ENCODE measurements at regions not wholly inside any gene's neighbourhood (a gene's known extent, or its start where the extent isn't known, plus 50 kb on each side); places are given as distances from the start of the nearest gene placed in this dataset.
"Not testable (repeated sequence)": the region's sequence is repeated elsewhere in the genome, so short reads cannot be mapped to it uniquely, and the experiment has no call there.

DNA sequence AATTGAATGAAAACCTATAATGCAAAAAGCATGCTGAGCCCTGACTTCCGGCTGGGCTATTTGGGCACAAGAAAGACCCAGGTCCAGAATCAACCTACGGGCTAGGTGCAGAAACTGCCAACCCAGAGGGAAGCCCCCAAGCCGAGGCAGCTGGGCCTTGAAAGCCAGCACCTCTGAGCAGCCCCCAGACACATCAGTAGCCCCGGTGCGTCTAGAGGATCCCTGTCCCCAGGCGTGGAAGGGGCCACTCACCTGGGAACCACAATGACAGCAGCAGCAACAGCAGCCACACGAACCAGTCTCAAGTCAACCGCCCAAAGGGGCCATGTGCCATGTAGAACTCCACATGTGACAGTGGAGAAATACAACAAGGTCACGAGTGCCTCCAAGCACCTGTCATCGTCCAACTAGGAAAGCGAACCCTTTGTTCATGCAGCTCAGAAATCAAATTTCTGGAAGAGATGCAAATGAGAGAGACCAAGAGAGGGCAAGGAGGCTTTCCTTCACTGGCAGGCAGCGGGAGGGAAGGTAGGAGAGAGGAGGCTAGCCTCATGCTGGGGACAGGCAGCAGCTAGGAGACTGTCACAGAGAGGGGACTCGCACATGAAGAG lies 57.5 kb upstream of the CHST15 start:
- no peak for DNase-seq
- ATAC-seq (replicated peaks in 1 of 4) = no peak
- Histone ChIP-seq H3K4me1 (ENCODE audit: control insufficient read depth in 1 of 2, extremely low read depth in 1 of 2, insufficient read depth in 2 of 2, low read length in 2 of 2) (peaks cover 10 to 21% of the 10 kb centered on the region in 2 experiments), H3K36me3 (ENCODE audit: control insufficient read depth in 2 of 2, extremely low read depth in 1 of 2, insufficient read depth in 1 of 2, low read length in 1 of 2) (no peaks in the 10 kb centered on the region), H3K4me3 (ENCODE audit: control insufficient read depth in 1 of 2, extremely low read depth in 1 of 2, low read length in 1 of 2) (no peak overlapping the region), H3K27ac (ENCODE audit: low read length) (no peak overlapping the region), H3K9me3 (no peaks in the 10 kb centered on the region), H3K27me3 (replicated peaks in 1 of 2; ENCODE audit: control insufficient read depth in 2 of 2, extremely low read depth in 1 of 2, insufficient read depth in 2 of 2, low read length in 1 of 2) (peaks cover 0 to 43% of the 10 kb centered on the region in 2 experiments)
- ChIA-PET CTCF (no interaction called here), POLR2A (no interaction called here)
- Mint-ChIP-seq H3K27ac (no peak overlapping the region), H3K4me3 (no peak overlapping the region), H3K4me1 (peaks cover 3 to 7% (median 7%) of the 10 kb centered on the region in 3 donors), H3K36me3 (no peaks in the 10 kb centered on the region), H3K27me3 (peaks cover 7 to 10% of the 10 kb centered on the region in 2 donors), H3K9me3 (no peaks in the 10 kb centered on the region)
- 83% methylated on average over 12 of the region's 13 CpGs for WGBS (ENCODE audit: insufficient coverage)

- Histone ChIP-seq H3K27me3 (replicated peaks in 1 of 2; ENCODE audit: control insufficient read depth in 2 of 2, extremely low read depth in 1 of 2, insufficient read depth in 2 of 2, low read length in 1 of 2) (peaks cover 0 to 43% of the 10 kb centered on the region in 2 experiments), H3K27ac (ENCODE audit: low read length) (no peak overlapping the region), H3K4me1 (ENCODE audit: control insufficient read depth in 1 of 2, extremely low read depth in 1 of 2, insufficient read depth in 2 of 2, low read length in 2 of 2) (peaks cover 10 to 21% of the 10 kb centered on the region in 2 experiments), H3K9me3 (no peaks in the 10 kb centered on the region), H3K4me3 (ENCODE audit: control insufficient read depth in 1 of 2, extremely low read depth in 1 of 2, low read length in 1 of 2) (no peak overlapping the region), H3K36me3 (ENCODE audit: control insufficient read depth in 2 of 2, extremely low read depth in 1 of 2, insufficient read depth in 1 of 2, low read length in 1 of 2) (no peaks in the 10 kb centered on the region)
- ChIA-PET CTCF (no interaction called here), POLR2A (no interaction called here)
- Mint-ChIP-seq H3K27ac (no peak overlapping the region), H3K36me3 (no peaks in the 10 kb centered on the region), H3K27me3 (peaks cover 7 to 10% of the 10 kb centered on the region in 2 donors), H3K9me3 (no peaks in the 10 kb centered on the region), H3K4me1 (peaks cover 3 to 7% (median 7%) of the 10 kb centered on the region in 3 donors), H3K4me3 (no peak overlapping the region)
- no peak for DNase-seq
- no peak for ATAC-seq (replicated peaks in 1 of 4)
- 87% methylated on average over 6 of the region's 7 CpGs for WGBS (ENCODE audit: insufficient coverage)
Observed at GRCh38 chr10:124150189-124150806, 56.9 kb upstream of the CHST15 start.

GRCh38 chr10:124149189-124150042 lies 56.0 kb upstream of the CHST15 start:
- H3K4me3 Mint-ChIP-seq = no peak overlapping the region
- peaks cover 7 to 10% of the 10 kb centered on the region in 2 donors for H3K27me3 Mint-ChIP-seq
- peaks cover 3 to 7% (median 7%) of the 10 kb centered on the region in 3 donors for H3K4me1 Mint-ChIP-seq
- Histone ChIP-seq H3K4me1 (ENCODE audit: control insufficient read depth in 1 of 2, extremely low read depth in 1 of 2, insufficient read depth in 2 of 2, low read length in 2 of 2) (peaks cover 10 to 25% of the 10 kb centered on the region in 2 experiments), H3K27me3 (replicated peaks in 1 of 2; ENCODE audit: control insufficient read depth in 2 of 2, extremely low read depth in 1 of 2, insufficient read depth in 2 of 2, low read length in 1 of 2) (peaks cover 0 to 43% of the 10 kb centered on the region in 2 experiments), H3K27ac (ENCODE audit: low read length) (no peak overlapping the region), H3K36me3 (ENCODE audit: control insufficient read depth in 2 of 2, extremely low read depth in 1 of 2, insufficient read depth in 1 of 2, low read length in 1 of 2) (no peaks in the 10 kb centered on the region), H3K4me3 (ENCODE audit: control insufficient read depth in 1 of 2, extremely low read depth in 1 of 2, low read length in 1 of 2) (no peak overlapping the region), H3K9me3 (no peaks in the 10 kb centered on the region)
- CTCF ChIA-PET = no interaction called here
- no peak overlapping the region for H3K27ac Mint-ChIP-seq
- DNase-seq (no peak), ATAC-seq (replicated peaks in 1 of 4) (no peak)
- no peaks in the 10 kb centered on the region for H3K9me3 Mint-ChIP-seq
- WGBS (ENCODE audit: insufficient coverage) = 63% methylated on average over 13 of the region's 17 CpGs
- no peaks in the 10 kb centered on the region for H3K36me3 Mint-ChIP-seq
- POLR2A ChIA-PET = no interaction called here

- H3K27ac Mint-ChIP-seq; H3K9me3 ChIP-seq; H3K27ac ChIP-seq (ENCODE audit: low read length); H3K4me3 ChIP-seq (ENCODE audit: control insufficient read depth in 1 of 2, extremely low read depth in 1 of 2, low read length in 1 of 2); POLR2A ChIA-PET; H3K36me3 ChIP-seq (ENCODE audit: control insufficient read depth in 2 of 2, extremely low read depth in 1 of 2, insufficient read depth in 1 of 2, low read length in 1 of 2); DNase-seq; H3K36me3 Mint-ChIP-seq; CTCF ChIA-PET; ATAC-seq (replicated peaks in 1 of 4); H3K9me3 Mint-ChIP-seq; H3K4me1 Mint-ChIP-seq; H3K4me3 Mint-ChIP-seq: not testable (repeated sequence)
- WGBS (ENCODE audit: insufficient coverage) = 83% methylated on average over 1 of the region's 7 CpGs
- Histone ChIP-seq H3K4me1 (ENCODE audit: control insufficient read depth in 1 of 2, extremely low read depth in 1 of 2, insufficient read depth in 2 of 2, low read length in 2 of 2) (peaks cover 10 to 23% of the 10 kb centered on the region in 2 experiments), H3K27me3 (replicated peaks in 1 of 2; ENCODE audit: control insufficient read depth in 2 of 2, extremely low read depth in 1 of 2, insufficient read depth in 2 of 2, low read length in 1 of 2) (peaks cover 0 to 43% of the 10 kb centered on the region in 2 experiments)
- H3K27me3 Mint-ChIP-seq = peaks cover 7 to 10% of the 10 kb centered on the region in 2 donors
Observed at GRCh38 chr10:124148509-124149188, 55.3 kb upstream of the CHST15 start.

GRCh38 chr10:124146483-124146882 lies 53.1 kb upstream of the CHST15 start:
- Histone ChIP-seq H3K27ac (ENCODE audit: low read length) (no peak overlapping the region), H3K27me3 (replicated peaks in 1 of 2; ENCODE audit: control insufficient read depth in 2 of 2, extremely low read depth in 1 of 2, insufficient read depth in 2 of 2, low read length in 1 of 2) (peaks cover 0 to 33% of the 10 kb centered on the region in 2 experiments), H3K4me3 (ENCODE audit: control insufficient read depth in 1 of 2, extremely low read depth in 1 of 2, low read length in 1 of 2) (no peak overlapping the region), H3K4me1 (ENCODE audit: control insufficient read depth in 1 of 2, extremely low read depth in 1 of 2, insufficient read depth in 2 of 2, low read length in 2 of 2) (peaks cover 0 to 4% of the 10 kb centered on the region in 2 experiments), H3K36me3 (ENCODE audit: control insufficient read depth in 2 of 2, extremely low read depth in 1 of 2, insufficient read depth in 1 of 2, low read length in 1 of 2) (no peaks in the 10 kb centered on the region), H3K9me3 (no peaks in the 10 kb centered on the region)
- Mint-ChIP-seq H3K27me3 (peaks cover 6 to 10% of the 10 kb centered on the region in 2 donors), H3K9me3 (no peaks in the 10 kb centered on the region), H3K4me1 (peaks cover 1 to 4% (median 3%) of the 10 kb centered on the region in 3 donors), H3K4me3 (no peak overlapping the region), H3K36me3 (no peaks in the 10 kb centered on the region), H3K27ac (no peak overlapping the region)
- POLR2A ChIA-PET = no interaction called here
- ATAC-seq (replicated peaks in 1 of 4) = no peak
- no peak for DNase-seq
- WGBS (ENCODE audit: insufficient coverage) = no CpG with 5 or more reads among the region's 3 CpGs
- CTCF ChIA-PET = no interaction called here

DNA sequence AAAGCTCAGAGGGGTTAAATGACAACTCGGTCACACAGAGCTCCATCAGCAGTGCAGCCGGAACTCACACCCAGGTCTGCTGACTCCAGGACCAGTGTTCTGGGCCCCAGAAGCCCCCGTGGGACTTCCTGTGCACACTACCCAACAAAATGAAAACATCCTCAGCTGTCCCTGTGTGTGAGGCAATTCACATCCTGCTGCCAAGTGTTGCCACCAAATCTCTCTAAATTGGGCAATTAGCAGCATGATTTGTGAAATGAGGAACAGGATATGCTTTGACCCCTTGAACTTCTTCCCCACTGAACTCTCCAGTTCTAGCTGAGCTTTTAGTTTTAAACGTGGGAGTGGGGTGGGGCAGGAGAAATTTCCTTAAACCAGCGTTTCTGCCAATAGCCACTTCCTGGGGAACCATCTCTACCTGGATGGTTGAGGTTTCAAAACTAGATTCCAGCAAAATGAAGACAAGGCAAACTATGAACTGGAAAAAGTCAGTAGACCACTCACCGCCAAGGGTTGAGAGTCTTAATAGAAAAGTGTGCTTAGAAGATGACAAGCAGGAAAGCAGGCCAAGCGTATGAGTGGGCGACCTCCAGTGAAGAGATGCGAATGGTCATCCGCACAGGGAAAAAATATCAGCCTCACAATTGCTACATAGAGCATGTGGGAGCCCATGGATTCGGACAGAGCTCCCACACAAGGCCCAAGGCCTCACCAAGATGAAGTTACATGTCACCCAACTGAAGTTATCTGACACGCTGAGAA lies 51.9 kb upstream of the CHST15 start:
- Histone ChIP-seq H3K36me3 (ENCODE audit: control insufficient read depth in 2 of 2, extremely low read depth in 1 of 2, insufficient read depth in 1 of 2, low read length in 1 of 2) (no peaks in the 10 kb centered on the region), H3K9me3 (no peaks in the 10 kb centered on the region), H3K27ac (ENCODE audit: low read length) (no peak overlapping the region), H3K4me1 (ENCODE audit: control insufficient read depth in 1 of 2, extremely low read depth in 1 of 2, insufficient read depth in 2 of 2, low read length in 2 of 2) (peaks cover 0 to 4% of the 10 kb centered on the region in 2 experiments), H3K27me3 (replicated peaks in 1 of 2; ENCODE audit: control insufficient read depth in 2 of 2, extremely low read depth in 1 of 2, insufficient read depth in 2 of 2, low read length in 1 of 2) (peaks cover 0 to 21% of the 10 kb centered on the region in 2 experiments), H3K4me3 (ENCODE audit: control insufficient read depth in 1 of 2, extremely low read depth in 1 of 2, low read length in 1 of 2) (no peak overlapping the region)
- Mint-ChIP-seq H3K36me3 (no peaks in the 10 kb centered on the region), H3K9me3 (no peaks in the 10 kb centered on the region), H3K4me3 (no peak overlapping the region), H3K4me1 (no peaks in the 10 kb centered on the region), H3K27ac (no peak overlapping the region), H3K27me3 (peaks cover 0 to 5% of the 10 kb centered on the region in 2 donors)
- POLR2A ChIA-PET = no interaction called here
- CTCF ChIA-PET = no interaction called here
- DNase-seq (peak in 2 of 35 experiments; percentile 1 to 25), ATAC-seq (replicated peaks in 1 of 4) (no peak)
- 82% methylated on average over 5 of the region's 12 CpGs for WGBS (ENCODE audit: insufficient coverage)

Data from T-cell (primary cell).